Bronchial epithelial cell (primary cell): ENCODE measurements at regions not wholly inside any gene's neighbourhood (a gene's known extent, or its start where the extent isn't known, plus 50 kb on each side); places are given as distances from the start of the nearest gene placed in this dataset.

Source experiments
- DNase-seq: peaks from one replicate; pipeline ENCODE4 v3.0.0-alpha.2; 2010; ENCODE audit warnings: low read depth
- FAIRE-seq: peaks from 2 replicates; lab custom pipeline; 2011; peaks lifted over from hg19 to GRCh38; lab: Jason Lieb, UNC
- H3K27me3 ChIP-seq: 2 replicates; pipeline ENCODE4 v1.5.1; 2011; ENCODE audit warnings: low read length; ENCODE audit not compliant: control insufficient read depth, insufficient read depth
- H3K36me3 ChIP-seq: 2 replicates; pipeline ENCODE4 v1.5.1; 2011; ENCODE audit warnings: low read length; ENCODE audit not compliant: control insufficient read depth, insufficient read depth
- H3K4me3 ChIP-seq: 2 replicates; pipeline ENCODE4 v1.5.1; 2011; ENCODE audit warnings: mild to moderate bottlenecking, low read depth, low read length, control low read depth
- TF ChIP-seq, protein P1 (sequence below): IDR thresholded peaks from 2 replicates; pipeline ENCODE4 v1.5.1; 2011; ENCODE audit warnings: mild to moderate bottlenecking, moderate library complexity, low read length, control low read depth, inconsistent platforms; ENCODE audit not compliant: insufficient read depth, severe bottlenecking

- Histone ChIP-seq H3K36me3 (no peaks in the 10 kb centered on the region), H3K27me3 (no peaks in the 10 kb centered on the region), H3K4me3 (no peak overlapping the region)
- FAIRE-seq (no peak), DNase-seq (no peak)
- TF ChIP-seq, protein P1, sequence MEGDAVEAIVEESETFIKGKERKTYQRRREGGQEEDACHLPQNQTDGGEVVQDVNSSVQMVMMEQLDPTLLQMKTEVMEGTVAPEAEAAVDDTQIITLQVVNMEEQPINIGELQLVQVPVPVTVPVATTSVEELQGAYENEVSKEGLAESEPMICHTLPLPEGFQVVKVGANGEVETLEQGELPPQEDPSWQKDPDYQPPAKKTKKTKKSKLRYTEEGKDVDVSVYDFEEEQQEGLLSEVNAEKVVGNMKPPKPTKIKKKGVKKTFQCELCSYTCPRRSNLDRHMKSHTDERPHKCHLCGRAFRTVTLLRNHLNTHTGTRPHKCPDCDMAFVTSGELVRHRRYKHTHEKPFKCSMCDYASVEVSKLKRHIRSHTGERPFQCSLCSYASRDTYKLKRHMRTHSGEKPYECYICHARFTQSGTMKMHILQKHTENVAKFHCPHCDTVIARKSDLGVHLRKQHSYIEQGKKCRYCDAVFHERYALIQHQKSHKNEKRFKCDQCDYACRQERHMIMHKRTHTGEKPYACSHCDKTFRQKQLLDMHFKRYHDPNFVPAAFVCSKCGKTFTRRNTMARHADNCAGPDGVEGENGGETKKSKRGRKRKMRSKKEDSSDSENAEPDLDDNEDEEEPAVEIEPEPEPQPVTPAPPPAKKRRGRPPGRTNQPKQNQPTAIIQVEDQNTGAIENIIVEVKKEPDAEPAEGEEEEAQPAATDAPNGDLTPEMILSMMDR, result no peak
These were observed 207.7 kb downstream of the DSEL start for GRCh38 chr18:67308819-67309218.

DNA sequence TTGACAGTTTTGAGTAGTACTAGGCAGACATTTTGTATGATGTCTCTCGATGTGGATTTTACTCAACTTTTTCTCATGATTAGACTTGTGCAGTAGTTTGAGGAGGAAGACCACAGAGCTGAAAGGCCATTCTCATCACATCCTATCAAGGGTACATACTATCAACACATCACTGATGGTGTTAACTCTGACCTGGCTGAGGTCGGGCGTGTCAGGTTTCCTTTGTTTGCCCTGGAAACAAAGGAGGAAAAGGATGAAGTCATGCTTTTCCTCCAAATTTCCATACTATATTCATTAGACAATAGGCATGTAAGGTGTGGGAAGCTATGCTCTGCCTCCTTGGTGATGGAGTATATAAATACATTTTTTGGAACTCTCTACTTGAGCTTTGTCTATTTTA is 211.1 kb downstream of the DSEL start:
- FAIRE-seq (no peak), DNase-seq (no peak)

GRCh38 chr18:67302043-67302442 is 214.5 kb downstream of the DSEL start:
- Histone ChIP-seq H3K27me3 (no peaks in the 10 kb centered on the region), H3K36me3 (no peaks in the 10 kb centered on the region), H3K4me3 (no peak overlapping the region)
- TF ChIP-seq, protein P1, result no peak
- FAIRE-seq (no peak), DNase-seq (peak; percentile 28)

More for the DNA sequence above, 211.1 kb downstream of the DSEL start:
- Histone ChIP-seq H3K36me3 (no peaks in the 10 kb centered on the region), H3K27me3 (no peaks in the 10 kb centered on the region), H3K4me3 (no peak overlapping the region)
- TF ChIP-seq, protein P1, result no peak

GRCh38 chr18:67301592-67301991 is 214.9 kb downstream of the DSEL start:
- TF ChIP-seq, protein P1, result no peak
- no peak for FAIRE-seq
- peak; percentile 46 for DNase-seq
- Histone ChIP-seq H3K4me3 (no peak overlapping the region), H3K36me3 (no peaks in the 10 kb centered on the region), H3K27me3 (no peaks in the 10 kb centered on the region)

DNA sequence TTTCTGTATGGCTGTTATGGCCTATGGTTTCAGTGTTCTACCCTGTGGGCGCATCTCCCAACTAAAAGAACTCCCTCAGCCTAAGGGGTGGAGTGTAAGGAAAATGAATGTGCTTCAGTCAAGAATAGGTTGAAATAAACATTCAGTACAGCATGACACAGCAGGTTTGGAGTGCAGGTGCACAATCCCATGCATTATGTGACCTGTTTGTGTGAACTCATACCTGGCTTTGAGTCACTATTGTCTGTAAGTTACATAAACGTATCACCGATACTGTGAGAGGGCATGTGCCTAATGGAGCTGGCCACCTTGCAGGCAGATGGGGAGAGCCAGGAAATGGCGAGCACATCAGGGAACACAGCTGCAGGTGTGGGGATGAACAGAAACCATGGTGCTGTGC is 216.0 kb downstream of the DSEL start:
- no peak for FAIRE-seq
- no peak for DNase-seq
- Histone ChIP-seq H3K36me3 (no peaks in the 10 kb centered on the region), H3K27me3 (no peaks in the 10 kb centered on the region), H3K4me3 (no peak overlapping the region)
- TF ChIP-seq, protein P1, result no peak

GRCh38 chr18:67292814-67293213 is 223.7 kb downstream of the DSEL start:
- no peak for FAIRE-seq
- TF ChIP-seq, protein P1, result no peak

More at GRCh38 chr18:67292814-67293213, 223.7 kb downstream of the DSEL start:
- DNase-seq, result no peak
- no peaks in the 10 kb centered on the region for H3K27me3 ChIP-seq
- H3K4me3 ChIP-seq, result no peak overlapping the region
- H3K36me3 ChIP-seq, result no peaks in the 10 kb centered on the region
